GM23338 (cell line): ENCODE measurements at regions not wholly inside any gene's neighbourhood (a gene's known extent, or its start where the extent isn't known, plus 50 kb on each side); places are given as distances from the start of the nearest gene placed in this dataset.

Experiments used
- CREB1 ChIP-seq: fragments of 250-450 bp; sonication (Bioruptor Pico); IDR thresholded peaks from 2 replicates; pipeline ENCODE4 v1.5.0; 2020; ENCODE audit warnings: low read depth, mild to moderate bottlenecking, moderate library complexity
- EZH2 ChIP-seq: fragments of 200-600 bp; sonication (generic); IDR thresholded peaks from one replicate; pipeline ENCODE4 v1.8.0; 2017; ENCODE audit warnings: antibody characterized with exemption, mild to moderate bottlenecking, low read depth; ENCODE audit not compliant: unreplicated experiment
- JUNB ChIP-seq: IDR thresholded peaks from one replicate; pipeline ENCODE4 v1.6.1; 2016; ENCODE audit warnings: antibody characterized with exemption; ENCODE audit not compliant: unreplicated experiment
- STAT1 ChIP-seq: IDR thresholded peaks from one replicate; pipeline ENCODE4 v1.6.1; 2016; ENCODE audit warnings: antibody characterized with exemption; ENCODE audit not compliant: unreplicated experiment
- TF ChIP-seq, protein P1 (sequence below), 2 experiments: fragments of 200-600 bp in 1 of 2; sonication (generic) in 1 of 2; conservative IDR thresholded peaks; 2 replicates each; pipeline versions ENCODE4 v1.5.1 to v1.6.1; 2016 to 2017; ENCODE audit warnings: antibody characterized with exemption in 2 of 2, low read depth in 2 of 2, mild to moderate bottlenecking in 2 of 2, moderate library complexity in 1 of 2
- TF ChIP-seq, protein P2 (sequence below): IDR thresholded peaks from one replicate; pipeline ENCODE4 v1.6.1; 2018; ENCODE audit warnings: antibody characterized with exemption; ENCODE audit not compliant: unreplicated experiment

- TF ChIP-seq, protein P1, sequence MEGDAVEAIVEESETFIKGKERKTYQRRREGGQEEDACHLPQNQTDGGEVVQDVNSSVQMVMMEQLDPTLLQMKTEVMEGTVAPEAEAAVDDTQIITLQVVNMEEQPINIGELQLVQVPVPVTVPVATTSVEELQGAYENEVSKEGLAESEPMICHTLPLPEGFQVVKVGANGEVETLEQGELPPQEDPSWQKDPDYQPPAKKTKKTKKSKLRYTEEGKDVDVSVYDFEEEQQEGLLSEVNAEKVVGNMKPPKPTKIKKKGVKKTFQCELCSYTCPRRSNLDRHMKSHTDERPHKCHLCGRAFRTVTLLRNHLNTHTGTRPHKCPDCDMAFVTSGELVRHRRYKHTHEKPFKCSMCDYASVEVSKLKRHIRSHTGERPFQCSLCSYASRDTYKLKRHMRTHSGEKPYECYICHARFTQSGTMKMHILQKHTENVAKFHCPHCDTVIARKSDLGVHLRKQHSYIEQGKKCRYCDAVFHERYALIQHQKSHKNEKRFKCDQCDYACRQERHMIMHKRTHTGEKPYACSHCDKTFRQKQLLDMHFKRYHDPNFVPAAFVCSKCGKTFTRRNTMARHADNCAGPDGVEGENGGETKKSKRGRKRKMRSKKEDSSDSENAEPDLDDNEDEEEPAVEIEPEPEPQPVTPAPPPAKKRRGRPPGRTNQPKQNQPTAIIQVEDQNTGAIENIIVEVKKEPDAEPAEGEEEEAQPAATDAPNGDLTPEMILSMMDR (conservative IDR thresholded peaks at IDR 0.05; ENCODE audit: low read depth in 2 of 2) = no peak
- TF ChIP-seq EZH2 = no peak
- TF ChIP-seq, protein P2, sequence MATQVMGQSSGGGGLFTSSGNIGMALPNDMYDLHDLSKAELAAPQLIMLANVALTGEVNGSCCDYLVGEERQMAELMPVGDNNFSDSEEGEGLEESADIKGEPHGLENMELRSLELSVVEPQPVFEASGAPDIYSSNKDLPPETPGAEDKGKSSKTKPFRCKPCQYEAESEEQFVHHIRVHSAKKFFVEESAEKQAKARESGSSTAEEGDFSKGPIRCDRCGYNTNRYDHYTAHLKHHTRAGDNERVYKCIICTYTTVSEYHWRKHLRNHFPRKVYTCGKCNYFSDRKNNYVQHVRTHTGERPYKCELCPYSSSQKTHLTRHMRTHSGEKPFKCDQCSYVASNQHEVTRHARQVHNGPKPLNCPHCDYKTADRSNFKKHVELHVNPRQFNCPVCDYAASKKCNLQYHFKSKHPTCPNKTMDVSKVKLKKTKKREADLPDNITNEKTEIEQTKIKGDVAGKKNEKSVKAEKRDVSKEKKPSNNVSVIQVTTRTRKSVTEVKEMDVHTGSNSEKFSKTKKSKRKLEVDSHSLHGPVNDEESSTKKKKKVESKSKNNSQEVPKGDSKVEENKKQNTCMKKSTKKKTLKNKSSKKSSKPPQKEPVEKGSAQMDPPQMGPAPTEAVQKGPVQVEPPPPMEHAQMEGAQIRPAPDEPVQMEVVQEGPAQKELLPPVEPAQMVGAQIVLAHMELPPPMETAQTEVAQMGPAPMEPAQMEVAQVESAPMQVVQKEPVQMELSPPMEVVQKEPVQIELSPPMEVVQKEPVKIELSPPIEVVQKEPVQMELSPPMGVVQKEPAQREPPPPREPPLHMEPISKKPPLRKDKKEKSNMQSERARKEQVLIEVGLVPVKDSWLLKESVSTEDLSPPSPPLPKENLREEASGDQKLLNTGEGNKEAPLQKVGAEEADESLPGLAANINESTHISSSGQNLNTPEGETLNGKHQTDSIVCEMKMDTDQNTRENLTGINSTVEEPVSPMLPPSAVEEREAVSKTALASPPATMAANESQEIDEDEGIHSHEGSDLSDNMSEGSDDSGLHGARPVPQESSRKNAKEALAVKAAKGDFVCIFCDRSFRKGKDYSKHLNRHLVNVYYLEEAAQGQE = no peak
- TF ChIP-seq JUNB = no peak
- no peak for TF ChIP-seq CREB1 (CRISPR knock-in tag)
- TF ChIP-seq STAT1 = no peak
These were observed 352.7 kb upstream of the CDH20 start for GRCh38 chr18:60980422-60981005.
